Activated T-cell treated with anti-CD3 and anti-CD28 coated beads for 48 hours (primary cell): ENCODE measurements at regions not wholly inside any gene's neighbourhood (a gene's known extent, or its start where the extent isn't known, plus 50 kb on each side); places are given as distances from the start of the nearest gene placed in this dataset.
"Not testable (repeated sequence)": the region's sequence is repeated elsewhere in the genome, so short reads cannot be mapped to it uniquely, and the experiment has no call there.

Source experiments
- DNase-seq: peaks from one replicate; pipeline ENCODE4 v3.0.0-alpha.2; 2020; ENCODE audit warnings: low read depth

DNA sequence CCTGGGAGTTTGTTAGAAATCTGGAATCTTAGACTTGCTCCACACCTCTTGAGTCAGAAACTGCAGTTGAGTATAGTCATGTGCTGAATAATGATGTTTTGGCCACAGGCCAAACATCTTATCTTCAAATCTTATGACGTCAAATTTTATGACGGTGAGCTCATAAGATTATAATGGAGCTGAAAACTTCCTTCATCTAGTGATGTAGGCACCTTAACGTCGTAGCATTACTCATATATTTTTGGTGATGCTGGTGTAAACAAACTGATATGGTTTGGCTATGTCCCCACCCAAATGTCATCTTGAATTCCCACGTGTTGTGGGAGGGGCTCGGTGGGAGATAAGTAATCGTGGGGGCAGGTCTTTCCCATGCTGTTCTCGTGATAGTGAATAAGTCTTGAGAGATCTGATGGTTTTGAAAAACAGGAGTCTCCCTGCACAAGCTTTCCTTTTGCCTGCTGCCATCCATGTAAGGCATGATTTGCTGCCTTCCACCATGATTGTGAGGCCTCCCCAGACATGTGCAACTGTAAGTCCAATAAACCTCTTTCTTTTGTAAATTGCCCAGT is 268.0 kb upstream of the PROK2 start:
- no peak for DNase-seq

DNA sequence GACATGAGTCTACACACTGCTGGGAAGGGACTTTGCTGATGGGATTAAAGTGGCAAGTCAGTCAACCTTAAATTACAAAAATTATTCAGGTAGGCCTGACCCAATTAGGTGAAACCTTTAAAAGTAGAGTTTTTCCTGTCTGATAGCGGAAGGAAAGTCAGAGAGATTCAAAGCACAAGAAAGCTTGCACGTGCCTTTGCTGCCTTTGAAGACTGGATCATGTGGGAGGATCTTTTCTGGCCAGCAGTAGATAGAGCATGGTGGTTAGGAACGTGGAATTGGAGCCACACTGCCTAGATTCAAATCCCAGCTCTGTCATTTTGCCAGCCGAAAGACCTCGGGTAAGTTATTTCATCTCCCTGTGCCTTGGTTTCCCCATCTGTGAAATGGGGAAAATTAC is 265.8 kb upstream of the PROK2 start:
- no peak for DNase-seq

DNA sequence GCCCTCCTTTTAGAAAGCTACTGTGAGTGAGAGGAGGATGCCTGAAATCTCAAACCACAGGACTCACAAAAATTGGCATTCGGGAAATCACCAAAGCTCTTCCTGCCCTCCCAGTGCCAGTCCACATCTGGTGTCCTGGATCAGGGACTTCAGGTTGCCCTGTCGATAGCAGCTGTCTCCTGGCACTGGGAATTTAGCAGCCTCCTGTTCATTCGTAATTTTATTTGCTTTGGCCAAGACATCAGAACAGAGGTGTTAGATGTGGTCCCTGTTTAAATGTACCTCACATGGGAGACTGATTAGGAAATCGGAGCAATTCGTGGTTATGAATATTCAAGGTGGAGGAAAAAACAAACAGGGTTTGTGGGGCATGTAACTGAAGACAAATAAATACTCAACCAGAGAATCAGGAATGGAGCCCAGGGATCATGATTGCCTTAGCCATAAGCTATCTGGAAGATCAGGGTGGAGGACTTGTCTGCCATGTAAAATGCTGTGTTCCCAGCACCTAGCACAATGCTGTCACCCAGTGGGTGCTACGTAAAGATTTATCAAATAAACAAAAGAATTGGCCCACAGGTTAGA is 265.2 kb upstream of the PROK2 start:
- no peak for DNase-seq

DNA sequence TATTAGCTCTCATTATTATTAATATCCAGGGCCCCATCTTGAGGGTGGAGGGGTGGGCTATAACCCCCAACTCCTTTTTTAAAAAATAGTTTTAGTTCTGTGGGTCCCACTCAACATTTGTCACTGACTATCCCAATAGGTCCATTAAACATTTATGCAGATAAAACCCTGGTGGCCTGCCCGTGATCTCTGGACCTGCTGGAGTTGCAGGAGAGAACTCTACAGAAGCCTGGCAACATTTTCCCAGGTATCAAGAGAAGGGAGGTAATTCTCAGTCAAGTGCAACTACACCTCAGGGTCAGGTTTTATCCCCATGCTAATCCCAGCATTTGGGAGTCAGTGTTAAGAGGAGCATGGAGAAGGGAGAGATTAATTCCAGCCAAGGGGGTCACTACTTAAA is 264.4 kb upstream of the PROK2 start:
- DNase-seq: no peak

DNA sequence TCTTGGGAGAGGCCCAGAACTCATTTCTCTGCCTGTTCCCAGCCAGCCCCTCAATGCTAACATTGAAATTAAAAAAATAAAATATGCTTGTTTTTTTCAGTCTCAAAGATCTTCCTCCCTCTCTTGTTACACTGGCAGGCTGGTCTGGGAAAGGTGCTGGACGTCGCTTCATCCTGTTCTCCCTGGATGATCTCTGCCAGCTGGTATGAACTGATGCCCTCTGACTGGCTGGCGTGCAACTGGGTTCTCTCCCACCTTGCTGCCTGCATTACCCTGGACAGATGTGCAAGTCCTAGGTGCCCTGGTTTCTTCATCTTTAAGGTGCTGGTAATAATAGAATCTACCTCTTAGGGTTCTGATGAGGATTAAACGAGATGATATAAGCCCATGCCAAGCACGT is 263.9 kb upstream of the PROK2 start:
- no peak for DNase-seq

DNA sequence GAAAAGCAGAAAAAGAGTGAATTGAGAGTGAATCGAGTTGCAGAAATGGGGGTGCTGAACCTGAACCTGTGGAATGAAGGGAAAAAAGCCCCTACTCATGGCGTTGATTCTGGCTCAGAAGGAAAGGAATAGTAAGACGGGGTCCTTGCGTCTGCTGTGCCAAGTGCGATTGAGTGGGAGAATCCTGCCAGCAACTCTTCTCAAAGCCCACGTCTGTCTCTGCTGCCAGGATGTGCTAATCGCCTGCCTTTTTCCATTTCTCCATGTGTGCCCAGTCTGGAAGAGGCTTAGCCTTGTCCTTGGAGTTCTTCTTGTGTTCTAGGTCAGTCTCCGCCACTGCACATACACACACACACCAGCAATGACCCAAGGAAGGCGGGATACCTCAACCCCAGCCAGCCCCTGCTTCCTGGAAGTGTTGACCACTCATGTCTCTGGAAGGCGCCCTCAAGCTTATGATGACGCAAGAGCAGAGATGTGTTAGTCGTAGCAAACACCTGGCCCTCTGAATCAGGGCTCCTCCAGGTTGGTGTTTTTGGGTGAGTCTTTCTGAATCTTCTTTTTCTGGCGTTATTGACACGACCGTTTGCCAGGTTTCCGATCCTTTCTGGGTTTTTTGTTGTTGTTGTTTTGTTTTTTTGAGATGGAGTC is 262.4 kb upstream of the PROK2 start:
- DNase-seq: no peak

DNA sequence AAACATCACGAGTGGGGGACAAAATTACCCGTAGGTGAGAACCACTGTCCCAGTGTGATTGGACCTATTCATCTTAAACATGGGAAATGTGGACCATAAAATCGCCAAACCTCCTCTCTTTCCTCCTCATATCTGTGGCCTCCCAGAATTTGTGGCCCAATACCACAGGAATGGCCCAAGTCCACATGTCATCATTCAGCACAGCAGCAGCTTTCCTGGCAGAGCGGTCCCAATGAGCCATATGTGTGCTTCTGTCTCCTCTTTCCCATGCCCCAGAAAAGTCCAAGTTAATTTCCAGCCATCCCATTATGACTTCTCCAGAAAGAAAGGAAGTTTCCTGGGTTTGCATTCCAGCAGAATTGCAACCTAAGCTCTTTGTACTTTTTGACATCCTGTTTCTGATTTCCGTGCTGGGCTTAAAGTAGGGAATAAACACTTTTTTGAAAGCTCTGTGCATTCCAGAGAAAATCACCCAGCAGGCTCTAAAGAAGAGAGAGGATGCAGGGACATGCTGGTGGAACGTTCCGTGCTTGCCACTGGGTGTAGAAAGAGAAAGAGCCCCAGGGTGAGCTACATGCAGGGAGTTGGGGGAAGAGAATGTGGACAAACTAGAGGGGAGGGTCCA is 259.4 kb upstream of the PROK2 start:
- DNase-seq: no peak

DNA sequence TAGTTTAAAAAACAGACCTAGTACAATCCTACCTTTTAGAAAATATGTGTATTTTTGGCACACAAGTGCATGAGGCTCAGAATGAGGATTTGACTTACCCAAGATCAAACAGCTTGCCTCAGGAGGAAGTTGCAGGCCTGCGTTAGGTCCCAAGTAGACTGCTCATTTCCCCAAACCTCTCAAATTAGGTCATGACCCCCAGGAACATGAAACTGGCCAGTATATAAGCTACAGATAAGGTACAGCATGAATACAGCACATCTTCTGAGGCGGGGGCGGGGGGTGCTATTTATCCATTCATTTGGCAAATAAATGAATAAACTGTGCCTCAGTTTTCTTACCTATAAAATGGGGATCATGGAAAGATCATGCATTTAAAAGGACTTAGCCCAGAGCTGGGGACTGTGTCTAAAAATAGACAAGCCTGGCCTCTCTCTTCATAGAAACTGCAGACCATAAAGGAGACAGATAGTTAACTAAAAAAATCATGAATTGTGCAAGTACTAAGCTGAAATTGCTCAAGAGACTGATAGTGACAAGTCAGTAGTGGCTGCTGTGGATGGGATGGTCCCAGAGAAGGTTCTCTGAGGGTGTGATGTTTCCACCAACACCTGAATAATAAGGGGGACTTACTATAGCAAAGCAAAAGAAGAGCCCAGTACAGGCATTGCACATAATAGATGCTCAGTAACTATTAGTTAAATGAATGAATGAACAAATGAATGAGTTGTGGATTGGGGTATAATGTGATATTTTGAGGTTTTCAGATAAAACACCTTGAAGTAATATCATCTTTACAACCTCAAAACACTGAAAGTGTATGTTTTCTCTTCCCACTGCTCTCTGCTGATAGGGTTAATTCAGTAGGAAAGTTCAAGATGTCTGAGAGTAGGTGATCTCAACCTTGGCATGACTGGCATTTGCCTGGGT is 258.5 kb upstream of the PROK2 start:
- no peak for DNase-seq

DNA sequence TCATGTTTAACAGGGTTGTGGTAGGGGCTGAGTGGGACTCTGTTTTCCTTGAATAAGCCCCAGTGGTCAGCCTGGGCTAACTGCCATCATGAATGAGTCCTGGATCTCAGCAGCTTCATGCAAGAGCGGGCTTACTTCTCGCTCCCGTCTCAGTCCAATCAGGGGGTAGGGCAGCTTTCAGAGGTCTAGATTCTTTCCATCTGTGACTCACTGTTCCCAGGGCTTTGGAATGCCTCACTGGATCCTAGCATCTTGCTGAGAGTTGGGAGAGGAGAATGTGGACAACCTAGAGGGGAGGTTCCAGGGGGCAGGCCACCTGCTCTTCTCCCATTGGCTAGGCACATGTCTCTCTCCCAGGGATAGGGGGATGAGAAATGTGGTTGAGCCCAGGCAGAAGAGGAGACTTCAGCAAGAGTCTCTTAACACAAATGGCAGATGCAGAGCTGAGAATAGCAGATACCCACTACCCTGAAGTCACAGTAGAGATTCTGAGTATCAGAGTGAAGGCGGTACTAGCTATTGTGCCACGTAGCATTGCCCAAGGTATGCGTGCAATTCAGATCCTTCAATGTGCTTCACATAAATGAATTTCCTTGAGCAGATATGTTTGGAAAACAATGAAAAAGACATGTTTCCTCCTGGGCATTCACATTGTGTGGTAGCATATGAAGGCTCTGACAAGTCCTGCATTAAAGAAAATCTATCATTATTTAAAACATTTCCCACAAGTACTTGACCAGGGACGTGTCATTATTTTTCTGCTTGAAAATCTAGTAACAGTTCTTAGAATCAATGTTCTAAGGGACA is 257.7 kb upstream of the PROK2 start:
- DNase-seq: no peak

DNA sequence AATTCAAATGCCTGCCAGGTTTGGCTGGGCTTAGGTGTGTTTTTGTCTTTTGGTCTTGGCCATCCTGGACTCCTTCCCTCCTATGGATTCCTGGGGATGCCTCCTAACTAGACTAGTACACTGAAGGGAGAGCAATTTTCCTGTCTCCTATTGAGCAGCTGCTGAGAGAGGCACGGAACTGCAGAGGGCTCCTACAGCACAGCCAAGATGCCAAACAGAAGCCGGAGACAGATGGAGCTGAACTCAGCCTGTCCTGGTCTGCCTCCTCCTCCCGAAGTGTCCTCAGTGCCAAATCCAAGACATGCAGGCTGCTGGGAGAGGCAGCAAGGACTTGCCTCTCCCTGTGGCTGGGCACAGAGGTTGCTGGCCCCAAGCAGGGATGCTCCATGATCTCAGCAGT is 256.6 kb upstream of the PROK2 start:
- DNase-seq: no peak

DNA sequence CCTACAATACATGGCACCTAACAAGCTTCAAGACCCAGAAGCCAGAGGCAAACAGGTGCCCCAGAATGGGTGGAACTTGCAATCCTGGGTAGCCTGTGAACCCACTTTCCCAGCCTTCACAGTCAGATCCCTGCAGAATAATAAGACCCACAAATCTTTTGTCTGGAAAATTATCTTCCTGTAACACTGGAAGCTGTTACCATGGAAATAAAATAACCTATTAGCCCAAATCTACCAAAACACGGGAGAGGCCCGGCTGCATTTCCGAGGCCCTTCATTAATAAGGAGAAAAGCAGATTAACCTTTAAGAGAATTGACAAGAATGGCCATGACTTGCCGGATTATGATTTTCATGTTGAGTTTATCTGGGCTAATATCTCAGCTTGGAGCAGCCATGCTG is 256.1 kb upstream of the PROK2 start:
- no peak for DNase-seq

DNA sequence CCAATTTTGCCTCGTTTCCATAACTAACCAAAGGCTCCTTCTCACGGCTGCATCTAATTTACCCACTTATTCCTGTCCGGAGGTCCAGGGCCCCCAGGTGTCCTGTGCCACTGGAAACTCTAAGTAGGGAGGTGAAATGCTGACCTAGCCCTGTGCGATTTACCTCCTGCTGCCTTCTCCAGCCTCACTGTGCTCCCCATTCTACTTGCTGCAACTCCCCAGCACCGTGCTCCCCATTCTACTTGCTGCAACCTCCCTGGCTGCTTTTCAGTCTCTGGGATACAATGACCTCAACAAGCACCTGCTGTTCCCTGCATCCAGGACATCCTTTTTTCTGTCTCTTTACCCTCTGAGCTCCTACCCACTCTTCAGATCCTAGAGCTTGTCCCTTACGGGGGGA is 254.7 kb upstream of the PROK2 start:
- DNase-seq: no peak

DNA sequence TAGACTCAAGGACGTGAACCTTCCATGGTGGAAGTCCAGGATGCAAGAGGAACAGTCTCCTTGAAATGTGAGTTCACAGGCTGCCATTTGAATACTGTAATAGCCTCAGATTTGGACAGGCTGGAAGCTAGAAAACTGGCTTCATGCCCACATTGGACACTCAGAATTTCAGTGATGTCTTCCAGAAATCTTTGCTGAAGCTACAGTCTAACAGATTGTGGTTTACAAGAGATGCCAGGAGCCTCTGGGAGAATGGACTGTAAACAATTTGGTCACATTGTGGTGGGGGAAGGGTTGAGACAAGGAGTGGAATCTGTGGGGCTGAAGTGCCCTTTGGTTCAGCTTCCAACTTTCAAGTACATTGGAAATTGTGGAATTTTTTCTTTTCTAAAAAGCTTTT is 252.0 kb upstream of the PROK2 start:
- DNase-seq: no peak

DNA sequence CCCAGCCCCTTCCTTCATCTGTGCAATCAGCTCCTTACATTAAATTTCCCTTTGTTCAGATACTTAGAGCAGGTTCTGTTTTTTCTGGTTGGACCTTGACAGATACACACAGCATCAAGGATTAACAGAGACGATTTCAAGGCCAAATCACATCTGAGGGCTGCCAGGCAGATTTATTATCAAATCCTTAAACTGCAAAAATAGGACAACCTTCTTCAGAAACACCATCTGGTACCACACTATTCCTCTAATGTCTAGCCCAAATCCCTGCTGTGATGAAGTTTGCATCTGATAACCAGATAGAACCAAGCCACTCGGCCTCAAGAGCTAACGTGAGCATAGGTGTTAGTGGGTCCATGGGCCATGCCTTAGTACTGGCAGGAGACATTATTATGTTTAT is 250.7 kb upstream of the PROK2 start:
- no peak for DNase-seq

DNA sequence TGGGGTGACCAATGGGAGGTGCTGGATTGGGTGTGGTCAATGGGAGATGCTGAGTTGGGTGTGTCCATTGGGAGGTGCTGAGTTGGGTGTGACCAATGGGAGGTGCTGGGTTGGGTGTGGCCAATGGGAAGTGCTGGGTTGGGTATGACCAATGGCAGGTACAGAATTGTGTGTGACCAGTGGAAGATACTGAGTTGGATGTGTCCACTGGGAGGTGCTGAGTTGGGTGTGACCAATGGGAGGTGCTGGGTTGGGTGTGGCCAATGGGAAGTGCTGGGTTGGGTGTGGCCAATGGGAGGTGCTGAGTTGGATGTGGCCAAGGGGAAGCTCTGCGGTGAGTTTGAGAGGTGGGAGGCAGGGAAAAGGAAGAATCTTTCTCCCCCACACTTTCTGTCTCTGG is 250.0 kb upstream of the PROK2 start:
- DNase-seq: no peak

DNA sequence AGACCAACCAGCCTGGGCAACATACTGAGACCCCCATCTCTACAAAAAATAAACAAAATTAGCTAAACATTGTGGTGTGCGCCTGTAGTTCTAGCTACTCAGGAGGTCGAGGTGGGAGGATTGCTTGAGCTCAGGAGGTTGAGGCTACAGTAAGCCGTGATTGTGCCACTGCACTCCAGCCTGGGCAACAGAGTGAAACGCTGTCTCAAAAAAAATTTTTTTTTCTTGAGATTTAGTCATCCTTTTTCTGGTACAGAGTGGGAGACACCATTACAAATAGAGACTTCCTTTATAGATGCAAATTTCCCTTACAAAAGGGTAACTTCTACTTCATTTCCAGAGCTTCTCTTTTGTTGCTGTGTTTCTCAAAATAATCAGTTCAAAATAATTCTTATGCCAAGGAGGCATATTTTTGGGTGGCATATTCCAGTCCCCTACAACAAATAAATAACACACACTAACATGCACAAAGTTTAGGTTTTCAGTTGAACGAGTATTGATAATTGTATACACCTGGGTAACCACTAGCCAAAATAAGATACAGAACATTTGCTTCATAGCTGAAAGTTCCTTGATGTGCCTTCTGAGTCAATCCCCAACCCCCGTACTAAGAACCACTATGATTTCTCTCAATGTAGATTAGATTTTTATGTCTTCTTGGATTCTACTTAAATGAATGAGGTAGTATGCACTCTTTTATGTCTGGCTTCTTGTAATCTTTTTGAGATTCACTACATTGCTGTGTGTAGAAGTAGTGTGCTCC is 248.9 kb upstream of the PROK2 start:
- DNase-seq: no peak

DNA sequence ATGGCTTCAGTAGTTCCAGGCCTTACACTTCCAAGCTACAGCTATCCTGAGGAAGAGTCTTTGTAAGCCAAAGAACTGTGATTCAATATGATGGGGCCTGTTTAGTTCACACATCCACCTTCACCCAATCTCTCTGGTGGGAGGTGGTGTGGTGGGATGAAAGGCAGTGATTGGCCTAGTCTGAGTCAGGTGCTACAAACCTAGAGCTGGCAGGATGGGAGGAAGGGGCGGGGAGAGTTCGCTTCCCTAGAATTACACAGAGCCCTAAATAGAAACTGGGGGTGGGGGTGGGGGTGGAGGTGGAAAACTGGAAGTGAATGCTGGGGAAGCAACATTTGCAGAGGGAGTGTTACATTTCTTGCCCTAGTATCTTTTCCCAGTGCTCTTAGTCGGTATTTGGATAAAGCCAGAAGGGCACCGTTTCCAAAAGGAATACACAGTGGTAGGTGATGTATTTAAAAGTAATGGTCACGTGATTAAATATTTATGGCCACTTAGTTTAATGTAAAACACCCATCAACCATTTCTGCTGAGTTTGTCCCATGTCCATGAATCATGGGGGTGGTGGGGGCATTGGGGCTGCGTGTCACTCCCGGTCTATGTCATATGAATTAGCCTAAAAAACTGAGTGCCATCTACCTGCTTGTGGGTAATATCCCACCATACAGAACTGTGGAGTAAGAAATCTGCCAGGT is 247.6 kb upstream of the PROK2 start:
- no peak for DNase-seq

DNA sequence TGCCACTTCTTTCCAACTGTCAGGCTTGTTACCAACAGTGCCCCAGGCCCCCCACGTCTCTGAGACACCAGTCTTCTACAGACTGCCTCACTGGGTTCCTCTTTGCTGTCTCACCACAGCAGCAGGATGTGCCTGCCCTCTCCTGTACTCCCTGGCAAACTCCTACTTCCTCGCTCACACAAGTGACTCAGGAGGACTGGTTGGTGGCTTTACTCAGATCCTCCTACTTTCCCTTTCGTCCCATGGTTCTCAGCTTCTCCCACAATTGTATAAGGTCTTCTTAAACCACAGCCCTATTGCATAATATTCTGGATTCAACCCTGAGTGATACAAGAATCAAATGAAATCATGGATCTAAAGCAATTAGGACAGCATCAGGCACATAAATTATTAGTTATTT is 246.6 kb upstream of the PROK2 start:
- DNase-seq: no peak

DNA sequence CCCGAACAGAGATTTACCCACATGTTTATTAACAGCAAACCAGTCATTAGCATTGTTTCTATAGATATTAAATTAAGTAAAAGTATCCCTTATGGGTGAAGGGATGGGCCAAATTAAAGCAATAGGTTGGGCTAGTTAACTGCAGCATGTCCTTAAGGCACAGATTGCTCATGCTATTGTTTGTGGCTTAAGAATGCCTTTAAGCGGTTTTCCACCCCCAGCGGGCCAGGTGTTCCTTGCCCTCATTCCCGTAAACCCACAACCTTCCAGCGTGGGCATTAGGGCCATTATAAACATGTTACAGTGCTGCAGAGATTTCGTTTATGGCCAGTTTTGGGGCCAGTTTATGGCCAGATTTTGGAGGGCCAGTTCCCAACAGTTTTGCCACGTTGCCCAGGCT is 245.3 kb upstream of the PROK2 start:
- not testable (repeated sequence) for DNase-seq

DNA sequence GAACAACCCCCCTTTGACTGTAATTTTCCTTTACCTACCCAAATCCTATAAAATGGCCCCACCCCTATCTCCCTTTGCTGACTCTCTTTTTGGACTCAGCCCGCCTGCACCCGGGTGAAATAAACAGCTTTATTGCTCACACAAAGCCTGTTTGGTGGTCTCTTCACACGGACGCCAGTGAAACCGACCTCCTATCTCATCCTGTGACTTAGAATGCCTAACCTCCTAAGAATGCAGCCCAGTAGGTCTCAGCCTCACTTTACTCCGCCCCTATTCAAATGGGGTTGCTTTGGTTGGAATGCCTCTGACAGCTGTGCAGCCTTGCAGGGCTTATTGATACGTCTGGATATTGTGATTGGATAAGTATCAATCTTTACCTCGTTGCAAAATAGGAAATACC is 243.8 kb upstream of the PROK2 start:
- DNase-seq: not testable (repeated sequence)
